ENCODE measurements at regions not wholly inside any gene's neighbourhood (a gene's known extent, or its start where the extent isn't known, plus 50 kb on each side); places are given as distances from the start of the nearest gene placed in this dataset.
A peak's percentile ranks its signal among the peaks of the same experiment; 100 is the strongest.

GRCh38 chr3:197394464-197395321, 96.3 kb upstream of the DLG1 start (continued):
- TF ChIP-seq POLR2AphosphoS2 (IDR thresholded peaks at IDR 0.05; ENCODE audit: low read depth, low read length) (no peak), NR2C2 (IDR thresholded peaks at IDR 0.05; ENCODE audit: borderline replicate concordance, control insufficient read depth, insufficient read length, low read depth) (no peak), NKRF (conservative IDR thresholded peaks at IDR 0.05) (no peak), SMAD1 (IDR thresholded peaks at IDR 0.05; ENCODE audit: low read depth, partially characterized antibody) (no peak), STAT1 (conservative IDR thresholded peaks at IDR 0.05) (no peak), GATAD2B (conservative IDR thresholded peaks at IDR 0.05; ENCODE audit: low read depth) (peak; percentile 94), BCL3 (IDR thresholded peaks at IDR 0.05; ENCODE audit: borderline replicate concordance, insufficient read depth, low read depth, low read length, poor library complexity, severe bottlenecking) (peak; percentile 92), RAD51 (IDR thresholded peaks at IDR 0.05) (peak; percentile 27; the same call in 1 of the 2 replicates), YBX1 (IDR thresholded peaks at IDR 0.05) (no peak), CREB1 (IDR thresholded peaks at IDR 0.05; ENCODE audit: low read depth) (peak; percentile 91), NFYB (IDR thresholded peaks at IDR 0.05; ENCODE audit: insufficient read depth, low read depth, low read length) (no peak), PML (IDR thresholded peaks at IDR 0.05; ENCODE audit: low read length) (peak; percentile 65; the same call in 1 of the 2 replicates), SREBF2 (IDR thresholded peaks at IDR 0.05; ENCODE audit: low read length) (no peak), TCF3 (IDR thresholded peaks at IDR 0.05; ENCODE audit: borderline replicate concordance, insufficient read depth, low read depth, low read length) (peak; percentile 95), RELB (IDR thresholded peaks at IDR 0.05; ENCODE audit: low read depth) (peak; percentile 98), ZNF207 (IDR thresholded peaks at IDR 0.05; ENCODE audit: borderline replicate concordance) (no peak), POLR2AphosphoS5 (IDR thresholded peaks at IDR 0.05; ENCODE audit: low read length) (peak; percentile 83), ZBTB40 (IDR thresholded peaks at IDR 0.05; ENCODE audit: borderline replicate concordance) (no peak; the same call in 1 of the 2 replicates), BCL11A (IDR thresholded peaks at IDR 0.05; ENCODE audit: low read depth, low read length) (peak; percentile 99), MEF2B (IDR thresholded peaks at IDR 0.05; ENCODE audit: partially characterized antibody, poor library complexity, severe bottlenecking) (peak; percentile 87), SUZ12 (IDR thresholded peaks at IDR 0.05; ENCODE audit: unreplicated experiment) (no peak)

Data from GM12878 (cell line).